SK-N-SH (cell line): ENCODE measurements at regions not wholly inside any gene's neighbourhood (a gene's known extent, or its start where the extent isn't known, plus 50 kb on each side); places are given as distances from the start of the nearest gene placed in this dataset.

ENCODE experiments used
- CTCF ChIA-PET: fragments of 300-600, 350-600 bp; formaldehyde crosslinking; extraction: SDS; loops from one replicate; lab custom pipeline; 2021; lab: Yijun Ruan, JAX
- POLR2A ChIA-PET: fragments of 350-600 bp; sonication (Branson Sonifier 250); formaldehyde crosslinking; extraction: SDS; loops from one replicate; lab custom pipeline; 2020; ENCODE audit warnings: antibody characterized with exemption, inconsistent platforms; lab: Yijun Ruan, JAX
- DNase-seq: peaks from one replicate; pipeline ENCODE4 v3.0.0; 2012
- H2AFZ ChIP-seq: fragments of 200-600 bp; sonication (generic); 2 replicates; pipeline ENCODE4 v1.8.1; 2016; ENCODE audit warnings: antibody characterized with exemption, mild to moderate bottlenecking, low read depth
- H3F3A ChIP-seq: fragments of 200-600 bp; sonication (generic); replicated peaks from 2 replicates; pipeline ENCODE3; 2016; ENCODE audit warnings: antibody characterized with exemption, mild to moderate bottlenecking; ENCODE audit not compliant: insufficient read depth
- H3K27ac ChIP-seq, 2 experiments: fragments of 200-500 bp in 1 of 2; fragments of 200-600 bp in 1 of 2; sonication (Bioruptor generic) in 1 of 2; sonication (generic), shearing (Covaris generic) in 1 of 2; 2 replicates each; pipeline versions ENCODE4 v1.5.1 to v1.6.1; 2014 to 2016; ENCODE audit warnings: low read depth in 2 of 2, inconsistent platforms in 1 of 2, low read length in 1 of 2, mild to moderate bottlenecking in 1 of 2, mixed read lengths in 1 of 2
- H3K27me3 ChIP-seq: fragments of 200-600 bp; sonication (generic), shearing (Covaris generic); 2 replicates; pipeline ENCODE4 v1.6.1; 2016; ENCODE audit warnings: mixed run types; ENCODE audit not compliant: insufficient read depth
- H3K36me3 ChIP-seq, 2 experiments: fragments of 200-500 bp in 1 of 2; fragments of 200-600 bp in 1 of 2; sonication (Bioruptor generic) in 1 of 2; sonication (generic) in 1 of 2; replicated peaks in 1 of 2; 2 replicates each; pipeline versions ENCODE3 to v1.5.1; 2014 to 2016; ENCODE audit warnings: low read length in 1 of 2, mild to moderate bottlenecking in 1 of 2; ENCODE audit not compliant: insufficient read depth in 2 of 2, control insufficient read depth in 1 of 2
- H3K4me1 ChIP-seq, 2 experiments: fragments of 200-500 bp in 1 of 2; fragments of 200-600 bp in 1 of 2; sonication (Bioruptor generic) in 1 of 2; sonication (generic), shearing (Covaris generic) in 1 of 2; 2 replicates each; pipeline versions ENCODE4 v1.5.1 to v1.6.1; 2014 to 2016; ENCODE audit warnings: low read depth in 1 of 2, low read length in 1 of 2, mixed run types in 1 of 2; ENCODE audit not compliant: insufficient read depth in 2 of 2, control insufficient read depth in 1 of 2
- H3K4me2 ChIP-seq: fragments of 200-600 bp; sonication (generic), shearing (Covaris generic); 2 replicates; pipeline ENCODE4 v1.6.1; 2017; ENCODE audit warnings: mixed run types
- H3K4me3 ChIP-seq, 2 experiments: fragments of 200-500 bp in 1 of 2; fragments of 200-600 bp in 1 of 2; sonication (Bioruptor generic) in 1 of 2; sonication (generic), shearing (Covaris generic) in 1 of 2; 2 replicates each; pipeline versions ENCODE4 v1.5.1 to v1.8.1; 2014 to 2016; ENCODE audit warnings: low read depth in 2 of 2, inconsistent platforms in 1 of 2, low read length in 1 of 2, mild to moderate bottlenecking in 1 of 2, mixed read lengths in 1 of 2, moderate library complexity in 1 of 2
- H3K79me2 ChIP-seq: fragments of 200-600 bp; sonication (generic); 2 replicates; pipeline ENCODE4 v1.8.1; 2017; ENCODE audit warnings: mild to moderate bottlenecking; ENCODE audit not compliant: insufficient read depth
- H3K9ac ChIP-seq: fragments of 200-600 bp; sonication (generic); 2 replicates; pipeline ENCODE4 v1.6.1; 2017; ENCODE audit warnings: mixed run types
- H3K9me2 ChIP-seq: fragments of 200-600 bp; sonication (generic); 2 replicates; pipeline ENCODE4 v1.6.1; 2017; ENCODE audit warnings: mixed run types
- H3K9me3 ChIP-seq: fragments of 200-600 bp; sonication (generic); 2 replicates; pipeline ENCODE4 v1.6.1; 2017; ENCODE audit warnings: mixed run types, mild to moderate bottlenecking, moderate library complexity
- H4K20me1 ChIP-seq: fragments of 200-600 bp; sonication (generic); 2 replicates; pipeline ENCODE4 v1.6.1; 2017; ENCODE audit warnings: mild to moderate bottlenecking, mixed run types; ENCODE audit not compliant: insufficient read depth
- CHD2 ChIP-seq: fragments of 150-350 bp; IDR thresholded peaks from 2 replicates; pipeline ENCODE4 v1.6.1; 2018; ENCODE audit warnings: low read length; ENCODE audit not compliant: partially characterized antibody
- ELF1 ChIP-seq: IDR thresholded peaks from 2 replicates; pipeline ENCODE4 v1.4.0; 2012
- FOXM1 ChIP-seq: IDR thresholded peaks from 2 replicates; pipeline ENCODE4 v1.4.0; 2012; ENCODE audit warnings: low read depth, mild to moderate bottlenecking
- IRF3 ChIP-seq: fragments of 150-350 bp; IDR thresholded peaks from 2 replicates; pipeline ENCODE4 v1.6.1; 2016; ENCODE audit warnings: mild to moderate bottlenecking, low read depth, low read length
- MAX ChIP-seq: IDR thresholded peaks from 2 replicates; pipeline ENCODE4 v1.4.0; 2012; ENCODE audit warnings: low read depth
- PBX3 ChIP-seq: IDR thresholded peaks from 2 replicates; pipeline ENCODE4; 2012
- POLR2AphosphoS5 ChIP-seq: IDR thresholded peaks from 2 replicates; pipeline ENCODE4 v1.6.1; 2012; ENCODE audit warnings: low read depth, low read length
- RAD21 ChIP-seq: IDR thresholded peaks from 2 replicates; pipeline ENCODE4 v1.6.1; 2012; ENCODE audit warnings: mild to moderate bottlenecking, low read length
- RXRA ChIP-seq: IDR thresholded peaks from 2 replicates; pipeline ENCODE4 v1.4.0; 2012; ENCODE audit warnings: low read depth, mild to moderate bottlenecking, borderline replicate concordance
- SIN3A ChIP-seq: IDR thresholded peaks from 2 replicates; pipeline ENCODE4 v1.6.1; 2012; ENCODE audit warnings: low read depth, mild to moderate bottlenecking, low read length, moderate library complexity, borderline replicate concordance
- TAF1 ChIP-seq: IDR thresholded peaks from 2 replicates; pipeline ENCODE4 v1.6.1; 2012; ENCODE audit warnings: low read depth, mild to moderate bottlenecking, low read length, moderate library complexity, borderline replicate concordance
- TCF12 ChIP-seq: IDR thresholded peaks from 2 replicates; pipeline ENCODE4 v1.4.0; 2012
- TEAD4 ChIP-seq: IDR thresholded peaks from 2 replicates; pipeline ENCODE4 v1.4.0; 2012; ENCODE audit warnings: mild to moderate bottlenecking, borderline replicate concordance; ENCODE audit not compliant: insufficient read depth
- YY1 ChIP-seq: IDR thresholded peaks from 2 replicates; pipeline ENCODE4 v1.4.0; 2012; ENCODE audit warnings: low read depth, mild to moderate bottlenecking
- WGBS: methylation state at CpG from one replicate; pipeline ENCODE4 v1.1.6; 2017; ENCODE audit warnings: low lambda C conversion rate; 5-methylcytosine and 5-hydroxymethylcytosine counted together

GRCh38 chr12:24048446-24048845 is 99.0 kb upstream of the SOX5 start:
- H3K4me1 ChIP-seq, result peaks cover 3 to 12% of the 10 kb centered on the region in 2 experiments; a peak in 2 of 4 replicates
- H3K9me2 ChIP-seq, result no peaks in the 10 kb centered on the region
- no peak overlapping the region for H3K27ac ChIP-seq
- no peak for TF ChIP-seq CHD2
- no peak for TF ChIP-seq TEAD4
- no peak for TF ChIP-seq MAX
- no peak for TF ChIP-seq TAF1
- TF ChIP-seq POLR2AphosphoS5, result no peak
- no peak for TF ChIP-seq YY1
- H3K36me3 ChIP-seq, result no peaks in the 10 kb centered on the region
- peaks cover 3% of the 10 kb centered on the region for H3F3A ChIP-seq
- ChIA-PET CTCF (no interaction called here), POLR2A (no interaction called here)
- H3K4me2 ChIP-seq, result no peak overlapping the region
- H3K9me3 ChIP-seq, result peaks cover 5% of the 10 kb centered on the region
- DNase-seq, result no peak
- H4K20me1 ChIP-seq, result no peaks in the 10 kb centered on the region
- no peaks in the 10 kb centered on the region for H3K79me2 ChIP-seq
- H2AFZ ChIP-seq, result no peak overlapping the region
- H3K27me3 ChIP-seq, result no peaks in the 10 kb centered on the region
- no peak overlapping the region for H3K9ac ChIP-seq
- H3K4me3 ChIP-seq, result no peak overlapping the region
- 92% methylated on average over 4 of the region's 4 CpGs for WGBS

- CTCF ChIA-PET, result no interaction called here
- POLR2A ChIA-PET, result no interaction called here
Measured at GRCh38 chr12:24047326-24047725, 97.9 kb upstream of the SOX5 start.

More at GRCh38 chr12:24047326-24047725, 97.9 kb upstream of the SOX5 start:
- Histone ChIP-seq H3K9me3 (peaks cover 5% of the 10 kb centered on the region), H3K4me2 (no peak overlapping the region), H3K27ac (no peak overlapping the region), H3K4me3 (no peak overlapping the region), H3K9ac (no peak overlapping the region), H4K20me1 (no peaks in the 10 kb centered on the region), H3K4me1 (peaks cover 3 to 12% of the 10 kb centered on the region in 2 experiments; a peak in 2 of 4 replicates), H3K9me2 (no peaks in the 10 kb centered on the region), H3K27me3 (no peaks in the 10 kb centered on the region), H2AFZ (no peak overlapping the region), H3K36me3 (no peaks in the 10 kb centered on the region), H3K79me2 (no peaks in the 10 kb centered on the region), H3F3A (peaks cover 8% of the 10 kb centered on the region)
- WGBS, result 77% methylated on average over 4 of the region's 4 CpGs
- no peak for DNase-seq
- TF ChIP-seq PBX3, result no peak
- TF ChIP-seq RXRA, result no peak
- TF ChIP-seq IRF3, result no peak
- TF ChIP-seq FOXM1, result no peak
- no peak for TF ChIP-seq TAF1
- TF ChIP-seq RAD21, result no peak
- TF ChIP-seq SIN3A, result no peak
- TF ChIP-seq MAX, result no peak
- TF ChIP-seq ELF1, result no peak
- no peak for TF ChIP-seq TCF12
